K562 (cell line): ENCODE measurements at regions not wholly inside any gene's neighbourhood (a gene's known extent, or its start where the extent isn't known, plus 50 kb on each side); places are given as distances from the start of the nearest gene placed in this dataset.

Experiments
- ATAC-seq: fragments of 200-7000 bp; cut with Tn5 transposase; 3 replicates; pipeline ENCODE4 v1.9.1; 2020; ENCODE audit warnings: moderate library complexity
- BruUV-seq: library from RNA; stranded (reverse); fragments of 400-500 nt; replicated peaks from 2 replicates; lab custom pipeline; 2021; lab: Mats Ljungman, UMichigan
- CTCF ChIA-PET: fragments of 300-600 bp; formaldehyde crosslinking; extraction: SDS; loops from one replicate; lab custom pipeline; 2021; ENCODE audit warnings: low intra/inter-chr PET ratio; lab: Yijun Ruan, JAX
- POLR2A ChIA-PET: fragments of 300-600, 350-650 bp; sonication (Branson Sonifier 250); formaldehyde crosslinking; extraction: SDS; loops from one replicate; lab custom pipeline; 2021; ENCODE audit warnings: antibody characterized with exemption, inconsistent platforms; lab: Yijun Ruan, JAX
- DNase-seq, 4 experiments: peaks; one replicate each; pipeline versions ENCODE4 v3.0.0 to v3.0.0-alpha.2; 2011 to 2018; ENCODE audit warnings: low spot score in 3 of 4, mixed read lengths in 3 of 4; ENCODE audit errors: extremely low read depth in 1 of 4
- FAIRE-seq: peaks from 2 replicates; lab custom pipeline; 2011; peaks lifted over from hg19 to GRCh38; lab: Jason Lieb, UNC
- H2AFZ ChIP-seq: 2 replicates; pipeline ENCODE4 v1.6.0; 2011; ENCODE audit warnings: low read depth, low read length, control low read depth, inconsistent platforms
- H3K27ac ChIP-seq: fragments of 200-600 bp; 3 replicates; pipeline ENCODE4 v1.8.0; 2011; ENCODE audit warnings: low read depth, mild to moderate bottlenecking, control low read depth, inconsistent platforms, low read length, moderate library complexity, mixed read lengths; ENCODE audit errors: extremely low read depth
- H3K27me3 ChIP-seq, 2 experiments: fragments of 300-600 bp in 1 of 2; 2 replicates in 1 of 2; 3 replicates in 1 of 2; pipeline versions ENCODE4 v1.6.0 to v1.8.0; 2011; ENCODE audit warnings: inconsistent platforms in 2 of 2, low read length in 2 of 2, mild to moderate bottlenecking in 1 of 2, mixed read lengths in 1 of 2, moderate library complexity in 1 of 2; ENCODE audit not compliant: control insufficient read depth in 2 of 2, insufficient read depth in 2 of 2
- H3K36me3 ChIP-seq: fragments of 300-600 bp; 3 replicates; pipeline ENCODE4 v1.8.0; 2011; ENCODE audit warnings: mild to moderate bottlenecking, low read length, inconsistent platforms; ENCODE audit not compliant: control insufficient read depth, insufficient read depth
- H3K4me1 ChIP-seq, 2 experiments: fragments of 200-600 bp in 1 of 2; replicated peaks in 1 of 2; 2 replicates in 1 of 2; 3 replicates in 1 of 2; pipeline versions ENCODE4 v1.5.1 to v1.8.0; 2011; ENCODE audit warnings: inconsistent platforms in 2 of 2, low read length in 2 of 2, mild to moderate bottlenecking in 1 of 2, mixed read lengths in 1 of 2, moderate library complexity in 1 of 2; ENCODE audit not compliant: control insufficient read depth in 2 of 2, insufficient read depth in 2 of 2
- H3K4me2 ChIP-seq: 2 replicates; pipeline ENCODE4 v1.6.1; 2011; ENCODE audit warnings: low read length, control low read depth, inconsistent platforms, mixed read lengths; ENCODE audit not compliant: insufficient read depth
- H3K4me3 ChIP-seq: fragments of 200-600 bp; sonication (generic), shearing (Covaris generic); 2 replicates; pipeline ENCODE4 v1.5.1; 2016; ENCODE audit warnings: control low read depth, inconsistent platforms
- H3K79me2 ChIP-seq: fragments of 200-600 bp; 3 replicates; pipeline ENCODE4 v1.8.0; 2011; ENCODE audit warnings: low read length, inconsistent platforms; ENCODE audit not compliant: control insufficient read depth, insufficient read depth
- H3K9ac ChIP-seq, 2 experiments: 2 replicates each; pipeline versions ENCODE4 v1.6.0 to v1.6.1; 2011; ENCODE audit warnings: low read depth in 2 of 2, low read length in 2 of 2, control low read depth in 1 of 2, inconsistent platforms in 1 of 2, mild to moderate bottlenecking in 1 of 2, mixed read lengths in 1 of 2; ENCODE audit not compliant: insufficient read depth in 1 of 2
- H3K9me1 ChIP-seq: one replicate; pipeline ENCODE4 v1.6.0; 2011; ENCODE audit warnings: inconsistent platforms, mild to moderate bottlenecking, low read length, moderate library complexity; ENCODE audit not compliant: control insufficient read depth, insufficient read depth
- H3K9me3 ChIP-seq: replicated peaks from 2 replicates; pipeline ENCODE4 v1.5.1; 2011; ENCODE audit warnings: low read depth, low read length, inconsistent platforms; ENCODE audit not compliant: control insufficient read depth, insufficient read depth
- H4K20me1 ChIP-seq: replicated peaks from 2 replicates; pipeline ENCODE4 v1.6.1; 2011; ENCODE audit warnings: low read length, inconsistent platforms, mixed read lengths; ENCODE audit not compliant: control insufficient read depth, insufficient read depth
- CBFB ChIP-seq: sonication (generic); formaldehyde crosslinking; IDR thresholded peaks from 2 replicates; pipeline ENCODE4 v1.4.0; 2020; ENCODE audit warnings: mild to moderate bottlenecking, missing genetic modification reagents
- ELF2 ChIP-seq: fragments of 250-450 bp; sonication (Bioruptor Pico); IDR thresholded peaks from 2 replicates; pipeline ENCODE4 v1.5.0; 2021; ENCODE audit warnings: mild to moderate bottlenecking
- HEY1 ChIP-seq: fragments of 250-450 bp; sonication (Bioruptor Pico); IDR thresholded peaks from 2 replicates; pipeline ENCODE4 v1.5.0; 2020; ENCODE audit warnings: mild to moderate bottlenecking, moderate library complexity, borderline replicate concordance
- KLF1 ChIP-seq: fragments of 450-650 bp; IDR thresholded peaks from 2 replicates; pipeline ENCODE4 v1.6.1; 2016; ENCODE audit warnings: missing genetic modification characterization, missing compliant biosample characterization
- PHB ChIP-seq: fragments of 250-450 bp; sonication (Bioruptor Pico); IDR thresholded peaks from 2 replicates; pipeline ENCODE4 v1.5.0; 2021
- RBFOX2 ChIP-seq: fragments of 200-400 bp; formaldehyde crosslinking; IDR thresholded peaks from 2 replicates; pipeline ENCODE4 v1.6.1; 2017; ENCODE audit warnings: low read depth, mild to moderate bottlenecking, low read length, moderate library complexity
- SIX5 ChIP-seq, 2 experiments: IDR thresholded peaks; 2 replicates each; pipeline ENCODE4 v1.6.1; 2011; ENCODE audit warnings: low read length in 2 of 2, borderline replicate concordance in 1 of 2, low read depth in 1 of 2, mild to moderate bottlenecking in 1 of 2, moderate library complexity in 1 of 2; ENCODE audit not compliant: insufficient read depth in 1 of 2
- STAT5A ChIP-seq: IDR thresholded peaks from 2 replicates; pipeline ENCODE4 v1.6.1; 2012; ENCODE audit warnings: low read length, inconsistent platforms, borderline replicate concordance
- U2AF2 ChIP-seq: fragments of 200-400 bp; formaldehyde crosslinking; optimal IDR thresholded peaks from 2 replicates; pipeline ENCODE3; 2017; ENCODE audit warnings: low read depth, mild to moderate bottlenecking, low read length
- ZC3H4 ChIP-seq: sonication (generic); formaldehyde crosslinking; IDR thresholded peaks from 2 replicates; pipeline ENCODE4 v1.9.0; 2021; ENCODE audit warnings: missing genetic modification reagents, borderline replicate concordance
- ZFP36 ChIP-seq: fragments of 150-350 bp; IDR thresholded peaks from 2 replicates; pipeline ENCODE4 v1.6.1; 2018; ENCODE audit warnings: low read length, low read depth; ENCODE audit not compliant: partially characterized antibody
- ZNF121 ChIP-seq: sonication (generic); formaldehyde crosslinking; conservative IDR thresholded peaks from 2 replicates; pipeline ENCODE4 v1.8.0; 2022; ENCODE audit warnings: missing genetic modification reagents
- ZNF146 ChIP-seq: IDR thresholded peaks from one replicate; pipeline ENCODE4 v1.6.1; 2018; ENCODE audit warnings: missing compliant biosample characterization; ENCODE audit not compliant: unreplicated experiment
- ZNF551 ChIP-seq: fragments of 250-450 bp; sonication (Bioruptor Pico); IDR thresholded peaks from 2 replicates; pipeline ENCODE4 v1.5.0; 2021; ENCODE audit warnings: mild to moderate bottlenecking, moderate library complexity
- WGBS: fragments of 100-300 bp; shearing (Covaris generic); methylation state at CpG from one replicate; pipeline ENCODE4 v1.1.6; 2016; ENCODE audit warnings: low coverage, mixed read lengths; ENCODE audit not compliant: insufficient coverage; ENCODE audit errors: missing lambda C conversion rate; 5-methylcytosine and 5-hydroxymethylcytosine counted together
- in situ Hi-C: fragments of 300-500 bp; cut with MboI; formaldehyde crosslinking; loops from 4 replicates; pipeline ENCODE4 v1.15.0; 2018; ENCODE audit warnings: inconsistent platforms, mixed read lengths
- intact Hi-C: fragments of 100-400 bp; cut with micrococcal nuclease; formaldehyde crosslinking; loops from 2 replicates; pipeline ENCODE4 v1.14.2; 2022

GRCh38 chr6:77025736-77026223, 437.5 kb downstream of the HTR1B start:
- H3K79me2 ChIP-seq: no peaks in the 10 kb centered on the region
- intact Hi-C loops: no loop called here
- in situ Hi-C loops: no loop called here
- no peak for DNase-seq
- no peaks in the 10 kb centered on the region for H3K9me1 ChIP-seq
- no peak overlapping the region for H3K4me2 ChIP-seq
- H3K36me3 ChIP-seq: no peaks in the 10 kb centered on the region
- no peak overlapping the region for H3K27ac ChIP-seq
- no peak for ATAC-seq
- H3K27me3 ChIP-seq: no peaks in the 10 kb centered on the region
- no peak overlapping the region for H2AFZ ChIP-seq
- no peaks in the 10 kb centered on the region for H3K4me1 ChIP-seq
- ChIA-PET CTCF (interaction anchor here (0.6 kb wide), 1 partner anchor 32 kb away, joined by 3 read pairs; no protein-coding TSS in a partner anchor), POLR2A (no interaction called here)
- no peaks in the 10 kb centered on the region for H3K9me3 ChIP-seq
- no peaks in the 10 kb centered on the region for H4K20me1 ChIP-seq
- TF ChIP-seq STAT5A (no peak), SIX5 (IDR thresholded peaks at IDR 0.05; ENCODE audit: borderline replicate concordance in 1 of 2, insufficient read depth in 1 of 2, low read depth in 1 of 2, low read length in 2 of 2) (no peak), RBFOX2 (no peak), U2AF2 (no peak), ZFP36 (no peak), PHB (CRISPR knock-in tag) (no peak), ZNF551 (CRISPR knock-in tag) (no peak), ELF2 (no peak), CBFB (CRISPR knock-in tag) (no peak), ZC3H4 (no peak), ZNF146 (CRISPR knock-in tag) (no peak), HEY1 (CRISPR knock-in tag) (no peak), KLF1 (tag) (no peak), ZNF121 (no peak)
- WGBS: 0% methylated on average over 3 of the region's 3 CpGs
- H3K9ac ChIP-seq: no peak overlapping the region
- BruUV-seq: no TSS peak
- H3K4me3 ChIP-seq: no peak overlapping the region
- FAIRE-seq: no peak
